Vagina (tissue), 2 donors: ENCODE measurements at regions not wholly inside any gene's neighbourhood (a gene's known extent, or its start where the extent isn't known, plus 50 kb on each side); places are given as distances from the start of the nearest gene placed in this dataset.

ENCODE experiments used
- CTCF ChIP-seq, 3 experiments: fragments of 450-650 bp in 2 of 3; fragments of 200-600 bp in 1 of 3; sonication (generic) in 1 of 3; IDR thresholded peaks; one replicate each; pipeline ENCODE4 v1.5.1; 2017 to 2019; ENCODE audit warnings: antibody characterized with exemption in 3 of 3, mild to moderate bottlenecking in 2 of 3, moderate library complexity in 2 of 3
- POLR2AphosphoS5 ChIP-seq, 2 donors: sonication (generic); formaldehyde crosslinking; IDR thresholded peaks; one replicate each; pipeline ENCODE4 v1.9.0; 2017; ENCODE audit warnings: antibody characterized with exemption in 2 of 2, mild to moderate bottlenecking in 2 of 2, low read depth in 1 of 2; ENCODE audit not compliant: insufficient read depth in 1 of 2

DNA sequence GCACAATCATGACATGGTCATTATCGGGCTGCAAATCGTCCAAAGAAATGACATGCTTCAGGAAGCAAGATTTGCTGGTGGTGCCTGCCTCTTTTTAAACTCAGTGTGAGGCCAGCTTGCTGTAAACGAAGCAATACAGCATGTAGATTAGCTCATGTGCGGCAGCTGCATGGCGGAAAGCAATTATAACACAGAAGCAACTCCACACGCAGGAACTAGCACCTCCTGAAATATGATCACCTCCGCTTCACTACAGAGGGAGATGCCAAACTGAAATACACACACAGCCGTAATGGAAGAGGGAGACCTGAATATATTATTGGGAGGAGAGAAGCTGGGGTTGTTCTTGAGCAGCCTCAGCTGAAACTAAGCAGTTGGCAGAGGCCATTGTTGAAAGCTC, 312.5 kb downstream of the PSAT1 start:
- TF ChIP-seq CTCF (IDR thresholded peaks at IDR 0.05) (no peak), POLR2AphosphoS5 (IDR thresholded peaks at IDR 0.05; ENCODE audit: insufficient read depth in 1 of 2, low read depth in 1 of 2) (no peak)
